Neural cell (in vitro differentiated cells): ENCODE measurements at regions not wholly inside any gene's neighbourhood (a gene's known extent, or its start where the extent isn't known, plus 50 kb on each side); places are given as distances from the start of the nearest gene placed in this dataset.

Experiments used
- CTCF ChIP-seq: fragments of 450-650 bp; IDR thresholded peaks from 2 replicates; pipeline ENCODE4 v1.5.1; 2014; ENCODE audit warnings: antibody characterized with exemption, mild to moderate bottlenecking, moderate library complexity; ENCODE audit not compliant: poor library complexity, severe bottlenecking
- EZH2 ChIP-seq: fragments of 200-600, 300-800 bp; shearing (Covaris generic), sonication (generic); IDR thresholded peaks from 2 replicates; pipeline ENCODE4 v1.6.1; 2014; ENCODE audit warnings: antibody characterized with exemption, low read length, borderline replicate concordance, mild to moderate bottlenecking; ENCODE audit not compliant: insufficient read depth, poor library complexity, severe bottlenecking
- POLR2AphosphoS5 ChIP-seq: IDR thresholded peaks from 2 replicates; pipeline ENCODE4 v1.6.1; 2012
- RAD21 ChIP-seq: fragments of 450-650 bp; conservative IDR thresholded peaks from 2 replicates; pipeline ENCODE4 v1.6.1; 2014; ENCODE audit warnings: antibody characterized with exemption, mild to moderate bottlenecking, moderate library complexity

- no peak for TF ChIP-seq CTCF
- no peak for TF ChIP-seq RAD21
- no peak for TF ChIP-seq EZH2
- no peak for TF ChIP-seq POLR2AphosphoS5
These were observed 435.7 kb upstream of the DCN start for GRCh38 chr12:91618281-91618680.
